NCI-H1048 (cell line): ENCODE measurements at regions not wholly inside any gene's neighbourhood (a gene's known extent, or its start where the extent isn't known, plus 50 kb on each side); places are given as distances from the start of the nearest gene placed in this dataset.

Source experiments
- DNase-seq: peaks from one replicate; lab custom pipeline; 2025; lab: John Stamatoyannopoulos, UW

DNA sequence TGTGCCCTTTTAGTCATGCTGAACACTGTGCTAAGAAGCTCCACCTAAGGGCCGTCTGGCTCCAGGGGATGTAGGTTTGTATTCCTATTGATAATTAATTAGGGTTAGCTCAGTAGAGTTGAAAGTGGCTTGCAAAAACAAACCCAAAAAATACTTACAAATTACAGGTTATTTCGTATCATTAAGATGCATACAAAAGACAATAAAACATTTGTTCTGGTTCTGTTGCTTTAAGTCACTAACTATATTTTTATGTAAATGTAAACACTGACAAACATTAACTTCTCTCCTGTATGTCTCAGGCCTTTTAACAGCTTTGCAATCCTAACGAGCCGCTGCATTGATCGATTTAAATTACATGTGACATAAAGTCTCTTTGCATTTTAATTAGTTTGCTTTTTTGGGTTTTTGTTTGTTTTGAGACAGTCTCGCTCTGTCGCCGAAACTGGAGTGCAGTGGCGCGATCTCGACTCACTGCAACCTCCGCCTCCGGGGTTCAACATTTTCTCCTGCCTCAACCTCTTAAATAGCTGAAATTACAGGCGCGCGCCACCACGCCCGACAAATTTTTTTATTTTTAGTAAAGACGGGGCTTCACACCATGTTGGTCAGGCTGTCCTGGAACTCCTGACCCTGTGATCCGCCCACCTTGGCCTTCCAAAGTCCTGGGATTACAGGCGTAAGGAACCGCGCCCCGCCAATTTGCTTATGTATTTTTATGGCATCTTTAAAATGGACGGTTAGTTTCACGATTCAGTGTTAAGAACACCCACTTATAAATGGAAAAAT is 110.9 kb downstream of the HFE start:
- DNase-seq, result no peak

GRCh38 chr6:26198722-26199056 is 111.5 kb downstream of the HFE start:
- DNase-seq, result no peak

DNA sequence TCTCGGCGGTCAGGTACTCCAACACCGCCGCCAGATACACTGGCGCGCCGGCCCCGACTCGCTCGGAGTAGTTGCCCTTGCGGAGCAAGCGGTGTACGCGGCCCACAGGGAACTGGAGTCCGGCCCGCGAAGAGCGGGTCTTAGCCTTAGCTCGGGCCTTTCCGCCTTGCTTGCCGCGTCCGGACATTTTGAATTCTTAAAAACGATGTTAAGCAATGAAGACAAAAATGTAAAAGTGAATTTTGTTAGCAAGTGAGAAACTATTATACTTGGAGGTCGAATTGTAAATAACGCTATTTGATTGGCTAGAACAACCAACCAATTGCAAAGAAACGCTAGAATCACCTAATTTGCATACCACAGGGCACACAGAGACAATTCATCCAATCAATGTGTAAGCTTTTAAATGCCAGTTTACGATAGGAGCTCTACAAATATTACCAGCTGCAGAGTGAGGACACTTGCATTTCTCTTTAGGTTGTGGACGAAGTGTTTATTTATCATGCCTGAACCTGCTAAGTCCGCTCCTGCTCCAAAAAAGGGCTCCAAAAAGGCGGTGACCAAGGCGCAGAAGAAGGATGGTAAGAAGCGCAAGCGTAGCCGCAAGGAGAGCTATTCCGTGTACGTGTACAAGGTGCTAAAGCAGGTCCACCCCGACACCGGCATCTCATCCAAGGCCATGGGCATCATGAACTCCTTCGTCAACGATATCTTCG is 112.0 kb downstream of the HFE start:
- DNase-seq, result peak; percentile 84

DNA sequence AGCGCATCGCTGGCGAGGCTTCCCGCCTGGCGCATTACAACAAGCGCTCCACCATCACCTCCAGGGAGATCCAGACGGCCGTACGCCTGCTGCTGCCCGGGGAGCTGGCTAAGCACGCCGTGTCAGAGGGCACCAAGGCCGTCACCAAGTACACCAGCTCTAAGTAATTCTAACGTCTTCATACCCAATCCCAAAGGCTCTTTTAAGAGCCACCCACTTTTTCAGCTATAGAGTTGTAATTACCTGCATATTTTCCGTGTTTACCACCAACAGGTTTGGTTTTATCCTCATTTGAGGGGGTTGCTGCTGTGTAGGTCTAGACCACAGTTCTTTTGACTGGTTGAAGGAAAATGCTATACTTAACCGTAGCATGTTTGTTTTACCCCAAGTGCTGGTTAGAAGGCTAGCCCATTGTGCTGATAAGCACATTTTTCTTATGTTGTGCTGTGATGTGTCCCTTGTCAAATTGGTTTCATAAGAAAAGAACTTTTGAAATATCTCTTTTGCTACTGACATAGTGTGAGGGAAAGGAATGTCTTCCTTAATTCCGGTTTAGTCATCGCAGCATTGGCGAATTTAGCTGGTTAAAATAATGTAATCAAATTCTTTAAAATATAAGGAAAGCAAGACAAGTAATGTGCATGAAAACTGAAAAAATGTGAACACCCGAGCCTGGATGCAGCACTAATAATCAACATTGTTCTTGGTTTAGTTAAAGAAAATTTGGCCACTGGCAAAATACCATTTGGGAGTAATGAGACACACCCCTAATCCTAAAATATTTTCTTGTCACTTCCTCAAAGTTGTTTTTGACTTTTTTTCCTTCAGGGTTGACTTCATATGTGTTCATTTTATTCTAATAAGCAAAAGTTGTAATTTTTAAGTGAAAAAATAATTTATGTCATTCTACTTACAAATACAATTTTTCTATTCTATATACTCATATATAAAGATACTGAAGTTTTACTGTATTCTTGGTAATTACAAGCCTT is 112.8 kb downstream of the HFE start:
- DNase-seq, result no peak

DNA sequence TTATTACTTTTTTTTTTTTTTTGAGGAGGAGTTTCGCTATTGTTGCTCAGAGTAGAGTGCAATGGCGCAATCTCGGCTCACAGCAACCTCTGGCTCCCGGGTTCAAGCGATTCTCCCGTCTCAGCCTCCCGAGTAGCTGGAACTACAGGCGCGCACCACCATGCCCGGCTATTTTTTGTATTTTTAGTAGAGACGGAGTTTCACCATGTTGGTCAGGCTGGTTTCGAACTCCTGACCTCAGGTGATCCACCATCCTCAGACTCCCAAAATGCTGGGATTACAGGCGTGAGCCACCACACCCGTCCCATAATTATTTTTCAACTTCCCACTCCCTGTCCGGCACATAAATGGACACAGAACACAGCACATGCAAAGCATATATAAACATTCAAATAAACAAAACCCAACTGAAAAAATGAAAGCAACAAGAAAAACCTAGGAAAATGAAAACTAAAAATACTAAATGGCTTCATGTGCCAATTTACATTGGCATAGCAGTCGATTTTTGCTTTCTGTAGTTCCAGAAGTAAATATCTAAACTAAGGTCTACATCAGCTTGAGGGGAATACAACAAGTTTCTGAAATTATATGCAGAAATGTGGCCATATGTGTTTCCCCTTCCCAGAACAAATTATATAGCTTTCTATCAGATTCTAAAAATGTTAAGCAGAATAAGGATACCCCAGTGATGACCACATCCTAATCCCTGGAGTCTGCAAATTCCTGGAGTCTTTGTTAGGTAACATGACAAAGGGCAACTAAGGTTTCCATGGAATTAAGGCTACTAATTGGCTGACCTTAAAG is 113.9 kb downstream of the HFE start:
- no peak for DNase-seq

GRCh38 chr6:26202201-26202611 is 115.0 kb downstream of the HFE start:
- no peak for DNase-seq

DNA sequence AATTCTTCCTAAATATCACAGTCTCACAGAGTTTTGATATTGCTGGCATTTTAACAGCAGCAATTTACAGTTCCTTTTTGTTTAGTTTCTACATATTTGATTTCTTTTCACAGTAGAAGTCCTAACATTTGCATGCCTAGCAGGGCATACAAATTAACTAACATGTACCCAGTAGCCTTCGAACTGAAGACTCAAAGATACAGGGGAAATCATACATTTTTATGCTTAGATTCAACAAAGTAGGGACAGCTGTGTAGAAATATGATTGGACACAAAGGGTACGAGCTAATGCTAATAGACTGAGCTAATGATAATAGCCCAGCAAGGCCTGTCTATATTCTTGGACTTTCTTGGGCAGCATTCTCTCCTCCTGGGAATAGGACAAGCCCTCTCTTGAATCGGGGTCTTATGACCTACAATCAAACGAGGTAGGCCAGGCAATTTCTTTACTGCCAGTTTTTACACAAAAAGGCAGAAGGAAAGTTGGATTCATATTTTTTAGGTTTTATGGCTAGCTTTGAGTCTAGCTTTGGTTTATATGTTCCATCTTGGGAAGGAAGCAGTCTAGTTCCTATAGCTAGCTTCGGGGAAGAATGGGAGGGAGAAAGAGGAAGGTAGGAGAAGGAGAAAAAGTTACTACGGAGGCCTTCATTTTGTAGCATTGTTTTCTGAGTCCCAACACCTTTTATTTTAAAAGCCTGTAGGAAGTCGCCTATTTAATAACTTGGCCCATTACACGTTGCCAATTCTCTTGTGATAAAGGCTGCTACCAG is 115.8 kb downstream of the HFE start:
- DNase-seq, result no peak

- DNase-seq, result peak; percentile 91
These were observed 117.3 kb downstream of the HFE start for GRCh38 chr6:26204332-26205160.

GRCh38 chr6:26205161-26205624 is 118.0 kb downstream of the HFE start:
- peak; percentile 57 for DNase-seq

DNA sequence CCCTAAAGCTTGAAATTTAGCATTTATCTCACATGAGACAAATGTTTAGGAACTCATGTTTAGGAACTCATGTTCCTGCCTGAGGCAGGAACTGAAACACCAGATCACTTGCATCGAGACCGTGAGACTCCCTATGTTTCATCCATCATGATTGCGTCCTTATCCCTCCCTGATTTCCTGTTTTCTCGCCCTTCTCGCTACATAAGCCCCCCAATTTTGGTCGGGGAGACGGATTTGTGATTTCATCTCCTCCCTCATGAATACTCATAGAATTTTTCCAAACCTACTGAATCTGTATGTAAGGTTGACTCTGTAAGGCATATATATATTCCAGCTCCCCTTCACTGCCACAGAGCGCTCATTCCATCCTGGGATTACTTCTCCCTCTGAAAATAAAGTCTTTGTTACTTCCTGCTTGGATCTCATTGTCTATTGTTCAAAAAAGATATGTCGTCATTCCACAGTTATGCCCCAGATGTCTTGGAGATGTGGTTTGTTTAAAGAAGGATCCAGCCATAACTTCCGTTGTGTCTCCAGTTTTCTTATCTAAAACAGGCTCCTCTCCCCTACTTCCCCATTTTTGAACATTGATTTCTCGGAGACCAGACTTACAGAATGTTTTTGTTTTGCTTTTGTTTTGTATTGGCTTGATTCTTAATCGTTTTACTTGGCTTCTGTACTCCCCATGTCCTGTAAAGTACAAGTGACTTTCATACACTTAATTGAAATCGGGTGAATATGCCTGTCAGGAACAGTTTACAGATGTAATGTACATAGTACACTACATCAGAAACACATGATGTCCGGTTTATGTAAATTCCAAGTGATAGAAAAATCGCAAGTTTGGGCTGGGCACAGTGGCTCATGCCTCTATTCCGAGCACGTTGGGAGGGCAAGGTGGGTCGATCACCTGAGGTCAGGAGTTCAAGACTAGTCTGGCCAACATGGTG is 118.7 kb downstream of the HFE start:
- no peak for DNase-seq

DNA sequence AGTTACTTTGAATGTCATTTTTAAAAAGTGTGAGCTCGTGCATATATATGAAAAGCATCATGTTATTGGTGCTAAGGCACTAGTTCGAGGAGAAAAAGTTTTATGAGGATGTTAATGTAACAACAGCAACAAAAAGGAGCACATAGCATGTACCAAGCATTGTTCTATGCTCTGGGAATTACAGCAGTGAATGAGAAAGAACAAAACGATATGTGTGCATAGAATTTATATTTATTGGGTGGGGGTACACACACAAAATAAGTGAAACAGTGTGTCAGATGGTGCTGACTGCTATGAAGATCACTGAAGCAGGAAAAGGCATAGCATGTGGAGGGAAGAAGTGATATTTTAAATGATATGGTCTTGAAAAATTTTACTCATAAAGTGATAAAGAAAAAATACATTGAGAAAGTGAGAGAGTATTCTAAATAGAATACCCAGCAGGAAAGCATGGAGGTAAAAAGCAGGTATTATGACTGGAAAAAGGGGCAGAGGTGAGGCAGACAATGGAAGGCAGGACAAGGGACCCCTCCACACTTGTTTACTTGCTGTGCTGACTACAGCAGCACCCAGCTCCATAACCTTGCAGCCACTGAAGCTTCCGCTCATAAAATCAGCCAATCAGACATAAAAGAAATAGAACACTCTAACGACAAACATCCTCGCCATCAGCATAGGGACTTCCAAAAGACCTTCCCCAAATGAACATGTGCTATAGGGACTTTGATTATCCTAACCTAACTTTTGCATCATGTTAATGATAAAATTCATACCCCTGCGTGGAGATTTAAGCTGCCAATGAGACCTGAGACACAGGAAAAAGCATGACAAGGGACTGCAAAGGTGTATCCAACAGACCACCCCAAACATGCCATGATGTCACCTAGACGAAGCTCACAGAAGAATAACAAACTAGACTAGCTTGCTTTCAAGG is 119.9 kb downstream of the HFE start:
- DNase-seq, result no peak

GRCh38 chr6:26211963-26212362 is 124.7 kb downstream of the HFE start:
- no peak for DNase-seq

GRCh38 chr6:26213334-26214075 is 126.3 kb downstream of the HFE start:
- DNase-seq, result no peak

DNA sequence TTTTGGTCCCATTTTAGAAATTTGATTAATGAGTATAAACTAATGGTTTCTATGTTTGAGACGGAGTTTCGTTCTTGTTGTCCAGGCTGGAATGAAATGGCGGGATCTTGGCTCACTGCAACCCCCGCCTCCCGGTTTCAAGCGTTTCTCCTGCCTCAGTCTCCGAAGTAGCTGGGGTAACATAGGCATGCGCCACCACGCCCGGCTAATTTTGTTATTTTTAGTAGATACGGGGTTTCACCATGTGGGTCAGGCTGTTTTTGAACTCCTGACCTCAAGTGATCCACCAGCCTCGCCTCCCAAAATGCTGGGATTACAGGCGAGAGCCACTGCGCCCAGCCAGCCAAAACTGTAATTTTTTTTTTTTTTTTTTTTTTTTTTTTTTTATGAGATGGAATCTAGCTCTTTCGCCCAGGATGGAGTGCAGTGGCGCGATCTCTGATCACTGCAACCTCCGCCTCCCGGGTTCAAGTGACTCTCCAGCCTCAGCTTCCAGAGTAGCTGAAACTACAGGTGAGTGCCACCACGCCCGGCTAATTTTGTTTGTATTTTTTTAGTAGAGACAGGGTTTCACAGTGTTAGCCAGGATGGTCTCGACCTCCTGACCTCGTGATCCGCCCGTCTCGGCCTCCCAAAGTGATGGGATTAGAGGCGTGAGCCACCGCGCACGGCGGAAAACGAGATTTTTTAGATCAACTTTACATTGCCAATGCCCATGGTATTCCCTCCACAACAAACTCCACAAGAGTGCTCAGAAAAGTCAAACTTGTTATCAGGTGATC is 127.8 kb downstream of the HFE start:
- no peak for DNase-seq

GRCh38 chr6:26215585-26216358 is 128.5 kb downstream of the HFE start:
- DNase-seq, result no peak
